HEK293 (cell line): ENCODE measurements at regions not wholly inside any gene's neighbourhood (a gene's known extent, or its start where the extent isn't known, plus 50 kb on each side); places are given as distances from the start of the nearest gene placed in this dataset.

Experiments
- CTCF ChIP-seq: fragments of 450-650 bp; formaldehyde crosslinking; IDR thresholded peaks from 2 replicates; pipeline ENCODE4 v1.5.1; 2016; ENCODE audit warnings: missing biosample characterization, missing genetic modification characterization
- KLF16 ChIP-seq: fragments of 450-650 bp; formaldehyde crosslinking; IDR thresholded peaks from 2 replicates; pipeline ENCODE4 v1.5.1; 2017; ENCODE audit warnings: missing biosample characterization, missing genetic modification characterization
- ZFP69B ChIP-seq: fragments of 450-650 bp; formaldehyde crosslinking; IDR thresholded peaks from 2 replicates; pipeline ENCODE4 v1.5.1; 2016; ENCODE audit warnings: missing biosample characterization, missing genetic modification characterization
- ZNF610 ChIP-seq: fragments of 450-650 bp; formaldehyde crosslinking; IDR thresholded peaks from 2 replicates; pipeline ENCODE4 v1.5.1; 2016; ENCODE audit warnings: missing biosample characterization, missing genetic modification characterization, borderline replicate concordance
- ZSCAN18 ChIP-seq: fragments of 450-650 bp; formaldehyde crosslinking; IDR thresholded peaks from 2 replicates; pipeline ENCODE4 v1.5.1; 2016; ENCODE audit warnings: missing biosample characterization, missing genetic modification characterization

GRCh38 chr3:177673112-177673914 lies 476.0 kb upstream of the TBL1XR1 start:
- TF ChIP-seq CTCF (tag by site-specific recombination) (no peak), KLF16 (tag by site-specific recombination) (no peak), ZNF610 (tag by site-specific recombination) (no peak), ZFP69B (tag by site-specific recombination) (no peak), ZSCAN18 (tag by site-specific recombination) (no peak)
